SJSA1 (cell line): ENCODE measurements at regions not wholly inside any gene's neighbourhood (a gene's known extent, or its start where the extent isn't known, plus 50 kb on each side); places are given as distances from the start of the nearest gene placed in this dataset.
"Not testable (repeated sequence)": the region's sequence is repeated elsewhere in the genome, so short reads cannot be mapped to it uniquely, and the experiment has no call there.

Experiments used
- DNase-seq, 2 experiments: peaks; one replicate each; pipeline ENCODE4 v3.0.0-alpha.2; 2015 to 2020; ENCODE audit warnings: low spot score in 2 of 2, low read depth in 1 of 2
- H3K27ac ChIP-seq: fragments of 250-450 bp; sonication (Bioruptor Pico); 2 replicates; pipeline ENCODE4 v1.5.1; 2020; ENCODE audit warnings: mild to moderate bottlenecking, moderate library complexity
- H3K27me3 ChIP-seq: fragments of 250-450 bp; sonication (Bioruptor Pico); replicated peaks from 2 replicates; pipeline ENCODE4 v1.5.1; 2020; ENCODE audit warnings: mild to moderate bottlenecking, moderate library complexity
- H3K36me3 ChIP-seq: fragments of 250-450 bp; sonication (Bioruptor Pico); 2 replicates; pipeline ENCODE4 v1.5.1; 2020; ENCODE audit warnings: mild to moderate bottlenecking
- H3K4me1 ChIP-seq: fragments of 250-450 bp; sonication (Bioruptor Pico); replicated peaks from 2 replicates; pipeline ENCODE4 v1.6.1; 2021; ENCODE audit warnings: mild to moderate bottlenecking
- H3K4me3 ChIP-seq: fragments of 250-450 bp; sonication (Bioruptor Pico); 2 replicates; pipeline ENCODE4 v1.5.1; 2020; ENCODE audit warnings: mild to moderate bottlenecking
- H3K9me3 ChIP-seq: fragments of 250-450 bp; sonication (Bioruptor Pico); replicated peaks from 2 replicates; pipeline ENCODE4 v1.5.1; 2020; ENCODE audit warnings: mild to moderate bottlenecking

GRCh38 chr18:75745147-75745546 lies 317.6 kb upstream of the SMIM21 start:
- Histone ChIP-seq H3K4me3 (no peak overlapping the region), H3K27me3 (no peaks in the 10 kb centered on the region; the same call in 1 of the 2 replicates), H3K36me3 (no peaks in the 10 kb centered on the region), H3K27ac (no peak overlapping the region), H3K9me3 (no peaks in the 10 kb centered on the region), H3K4me1 (peaks cover 6% of the 10 kb centered on the region)
- DNase-seq = no peak

GRCh38 chr18:75742516-75742915 lies 315.0 kb upstream of the SMIM21 start:
- Histone ChIP-seq H3K4me1 (peaks cover 6% of the 10 kb centered on the region), H3K27me3 (no peaks in the 10 kb centered on the region), H3K27ac (no peak overlapping the region), H3K4me3 (no peak overlapping the region), H3K36me3 (no peaks in the 10 kb centered on the region), H3K9me3 (no peaks in the 10 kb centered on the region)
- no peak for DNase-seq

GRCh38 chr18:75739682-75740081 lies 312.2 kb upstream of the SMIM21 start:
- peaks cover 6% of the 10 kb centered on the region for H3K4me1 ChIP-seq
- H3K36me3 ChIP-seq = no peaks in the 10 kb centered on the region
- no peak for DNase-seq
- no peaks in the 10 kb centered on the region for H3K27me3 ChIP-seq
- H3K27ac ChIP-seq = no peak overlapping the region
- H3K9me3 ChIP-seq = no peaks in the 10 kb centered on the region; the same call in 1 of the 2 replicates
- no peak overlapping the region for H3K4me3 ChIP-seq

GRCh38 chr18:75735291-75735690 lies 307.8 kb upstream of the SMIM21 start:
- no peak overlapping the region for H3K27ac ChIP-seq

GRCh38 chr18:75730249-75730648 lies 302.7 kb upstream of the SMIM21 start:
- no peaks in the 10 kb centered on the region for H3K27me3 ChIP-seq
- H3K4me3 ChIP-seq = no peak overlapping the region
- no peak for DNase-seq
- no peaks in the 10 kb centered on the region for H3K36me3 ChIP-seq
- no peaks in the 10 kb centered on the region for H3K4me1 ChIP-seq
- no peaks in the 10 kb centered on the region for H3K9me3 ChIP-seq
- H3K27ac ChIP-seq = no peak overlapping the region

More at GRCh38 chr18:75735291-75735690, 307.8 kb upstream of the SMIM21 start:
- no peaks in the 10 kb centered on the region for H3K27me3 ChIP-seq
- no peaks in the 10 kb centered on the region for H3K36me3 ChIP-seq
- DNase-seq = no peak
- H3K4me3 ChIP-seq = no peak overlapping the region
- H3K4me1 ChIP-seq = no peaks in the 10 kb centered on the region; the same call in 1 of the 2 replicates
- H3K9me3 ChIP-seq = no peaks in the 10 kb centered on the region; the same call in 1 of the 2 replicates

GRCh38 chr18:75728621-75729020 lies 301.1 kb upstream of the SMIM21 start:
- Histone ChIP-seq H3K9me3 (no peaks in the 10 kb centered on the region), H3K4me1 (no peaks in the 10 kb centered on the region; the same call in 1 of the 2 replicates), H3K27me3 (no peaks in the 10 kb centered on the region), H3K4me3 (no peak overlapping the region), H3K27ac (no peak overlapping the region), H3K36me3 (no peaks in the 10 kb centered on the region)
- DNase-seq = no peak

GRCh38 chr18:75727456-75727855 lies 300.0 kb upstream of the SMIM21 start:
- H3K4me3 ChIP-seq = no peak overlapping the region
- no peaks in the 10 kb centered on the region; the same call in 1 of the 2 replicates for H3K4me1 ChIP-seq
- no peak overlapping the region for H3K27ac ChIP-seq
- H3K27me3 ChIP-seq = no peaks in the 10 kb centered on the region
- H3K9me3 ChIP-seq = no peaks in the 10 kb centered on the region
- H3K36me3 ChIP-seq = no peaks in the 10 kb centered on the region
- DNase-seq = peak in 1 of 2 experiments; percentile 25

GRCh38 chr18:75723521-75724340 lies 296.2 kb upstream of the SMIM21 start:
- H3K9me3 ChIP-seq = no peaks in the 10 kb centered on the region
- no peaks in the 10 kb centered on the region for H3K36me3 ChIP-seq
- no peak overlapping the region for H3K27ac ChIP-seq
- H3K27me3 ChIP-seq = no peaks in the 10 kb centered on the region
- H3K4me3 ChIP-seq = no peak overlapping the region
- DNase-seq = peak in 1 of 2 experiments; percentile 31
- H3K4me1 ChIP-seq = no peaks in the 10 kb centered on the region; the same call in 1 of the 2 replicates

- Histone ChIP-seq H3K27me3 (no peaks in the 10 kb centered on the region), H3K4me1 (no peaks in the 10 kb centered on the region), H3K9me3 (no peaks in the 10 kb centered on the region), H3K27ac (no peak overlapping the region), H3K36me3 (no peaks in the 10 kb centered on the region), H3K4me3 (no peak overlapping the region)
- DNase-seq = no peak
Measured at GRCh38 chr18:75714766-75715165, 287.3 kb upstream of the SMIM21 start.

GRCh38 chr18:75712124-75712867 lies 284.8 kb upstream of the SMIM21 start:
- DNase-seq, H3K27ac ChIP-seq, H3K4me3 ChIP-seq, H3K4me1 ChIP-seq, H3K27me3 ChIP-seq, H3K9me3 ChIP-seq, H3K36me3 ChIP-seq: not testable (repeated sequence)

- H3K27me3 ChIP-seq = no peaks in the 10 kb centered on the region
- no peaks in the 10 kb centered on the region for H3K36me3 ChIP-seq
Measured at GRCh38 chr18:75700561-75700960, 273.1 kb upstream of the SMIM21 start.

GRCh38 chr18:75698861-75699260 lies 271.4 kb upstream of the SMIM21 start:
- no peaks in the 10 kb centered on the region for H3K36me3 ChIP-seq
- DNase-seq = no peak
- H3K27me3 ChIP-seq = no peaks in the 10 kb centered on the region
- no peak overlapping the region for H3K4me3 ChIP-seq
- H3K9me3 ChIP-seq = no peaks in the 10 kb centered on the region; the same call in 1 of the 2 replicates
- H3K27ac ChIP-seq = no peak overlapping the region
- H3K4me1 ChIP-seq = no peaks in the 10 kb centered on the region

More at GRCh38 chr18:75700561-75700960, 273.1 kb upstream of the SMIM21 start:
- no peaks in the 10 kb centered on the region; the same call in 1 of the 2 replicates for H3K9me3 ChIP-seq
- DNase-seq = no peak
- no peak overlapping the region for H3K4me3 ChIP-seq
- no peak overlapping the region for H3K27ac ChIP-seq
- H3K4me1 ChIP-seq = no peaks in the 10 kb centered on the region

- no peaks in the 10 kb centered on the region; the same call in 1 of the 2 replicates for H3K9me3 ChIP-seq
- H3K4me1 ChIP-seq = no peaks in the 10 kb centered on the region
- no peak overlapping the region for H3K4me3 ChIP-seq
- H3K27ac ChIP-seq = no peak overlapping the region
- no peaks in the 10 kb centered on the region for H3K36me3 ChIP-seq
- no peak for DNase-seq
- no peaks in the 10 kb centered on the region for H3K27me3 ChIP-seq
Measured at GRCh38 chr18:75697493-75697892, 270.0 kb upstream of the SMIM21 start.

- Histone ChIP-seq H3K4me1 (no peaks in the 10 kb centered on the region), H3K9me3 (no peaks in the 10 kb centered on the region; the same call in 1 of the 2 replicates), H3K36me3 (no peaks in the 10 kb centered on the region), H3K27ac (no peak overlapping the region), H3K27me3 (no peaks in the 10 kb centered on the region), H3K4me3 (no peak overlapping the region)
- DNase-seq = no peak
Measured at GRCh38 chr18:75696391-75696790, 268.9 kb upstream of the SMIM21 start.
